ENCODE measurements at regions not wholly inside any gene's neighbourhood (a gene's known extent, or its start where the extent isn't known, plus 50 kb on each side); places are given as distances from the start of the nearest gene placed in this dataset.
A peak's percentile ranks its signal among the peaks of the same experiment; 100 is the strongest.

DNA sequence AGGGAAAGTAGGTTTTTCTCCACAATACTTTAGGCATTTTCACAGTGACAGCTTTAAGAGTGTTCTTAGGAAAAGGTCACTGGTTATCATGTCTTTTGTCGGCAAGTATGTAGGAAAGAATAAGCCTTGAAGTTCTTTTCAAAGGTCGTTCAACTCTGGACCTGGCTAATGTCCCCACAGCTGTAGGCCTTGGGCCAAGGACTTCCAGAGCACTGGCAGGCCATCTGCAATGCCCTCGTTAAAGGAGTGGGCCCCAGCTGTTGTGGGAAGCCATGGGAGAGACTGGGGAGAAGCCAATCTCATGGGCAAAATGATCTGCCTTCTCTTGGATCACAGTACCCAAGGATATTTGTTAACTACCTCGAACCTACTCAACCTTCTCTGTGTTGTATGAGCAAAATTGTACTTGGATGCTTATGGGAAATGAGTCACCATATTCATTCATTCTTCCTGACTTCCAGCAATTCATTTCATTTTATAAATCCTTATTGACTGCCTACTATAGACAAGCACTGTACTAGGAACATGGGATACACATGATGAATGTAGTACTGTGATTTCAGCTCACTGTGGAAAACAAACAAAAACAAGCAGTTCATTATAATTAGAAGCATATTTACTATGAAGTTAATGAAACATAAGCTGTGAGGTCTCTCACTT, 141.1 kb upstream of the KIT start:
- DNase-seq, result no peak
- WGBS (ENCODE audit: low lambda C conversion rate), result 36% methylated on average over 4 of the region's 4 CpGs
- H3K36me3 ChIP-seq (replicated peaks in 1 of 2; ENCODE audit: control insufficient read depth in 1 of 2, insufficient read depth in 2 of 2, low read length in 1 of 2), result no peaks in the 10 kb centered on the region
- no peak overlapping the region for H2AFZ ChIP-seq (ENCODE audit: low read depth)
- H3K4me3 ChIP-seq (ENCODE audit: low read depth in 2 of 2, low read length in 1 of 2), result no peak overlapping the region
- ChIA-PET POLR2A (no interaction called here), CTCF (interaction anchor here (2.2 kb wide), 1 partner anchor 22 kb away, joined by 6 read pairs; no protein-coding TSS in a partner anchor)
- no peak overlapping the region for H3K9ac ChIP-seq
- no peaks in the 10 kb centered on the region for H3K9me3 ChIP-seq
- no peaks in the 10 kb centered on the region for H3F3A ChIP-seq (replicated peaks; ENCODE audit: insufficient read depth)
- no peaks in the 10 kb centered on the region for H3K9me2 ChIP-seq
- no peak overlapping the region for H3K27ac ChIP-seq (ENCODE audit: low read depth in 2 of 2, low read length in 1 of 2)
- no peaks in the 10 kb centered on the region for H4K20me1 ChIP-seq (ENCODE audit: insufficient read depth)
- peaks cover 3 to 9% of the 10 kb centered on the region in 2 experiments; a peak in 2 of 4 replicates for H3K4me1 ChIP-seq (ENCODE audit: control insufficient read depth in 1 of 2, insufficient read depth in 2 of 2, low read depth in 1 of 2, low read length in 1 of 2)
- TF ChIP-seq YY1 (IDR thresholded peaks at IDR 0.05; ENCODE audit: low read depth), result no peak
- no peak for TF ChIP-seq EZH2phosphoT487 (IDR thresholded peaks at IDR 0.05; ENCODE audit: borderline replicate concordance, low read depth)
- TF ChIP-seq FOSL2 (IDR thresholded peaks at IDR 0.05; ENCODE audit: borderline replicate concordance, low read depth), result peak; percentile 44; the same call in 1 of the 2 replicates
- no peak overlapping the region for H3K4me2 ChIP-seq
- no peaks in the 10 kb centered on the region for H3K79me2 ChIP-seq (ENCODE audit: insufficient read depth)
- no peaks in the 10 kb centered on the region for H3K27me3 ChIP-seq (ENCODE audit: insufficient read depth)

DNA sequence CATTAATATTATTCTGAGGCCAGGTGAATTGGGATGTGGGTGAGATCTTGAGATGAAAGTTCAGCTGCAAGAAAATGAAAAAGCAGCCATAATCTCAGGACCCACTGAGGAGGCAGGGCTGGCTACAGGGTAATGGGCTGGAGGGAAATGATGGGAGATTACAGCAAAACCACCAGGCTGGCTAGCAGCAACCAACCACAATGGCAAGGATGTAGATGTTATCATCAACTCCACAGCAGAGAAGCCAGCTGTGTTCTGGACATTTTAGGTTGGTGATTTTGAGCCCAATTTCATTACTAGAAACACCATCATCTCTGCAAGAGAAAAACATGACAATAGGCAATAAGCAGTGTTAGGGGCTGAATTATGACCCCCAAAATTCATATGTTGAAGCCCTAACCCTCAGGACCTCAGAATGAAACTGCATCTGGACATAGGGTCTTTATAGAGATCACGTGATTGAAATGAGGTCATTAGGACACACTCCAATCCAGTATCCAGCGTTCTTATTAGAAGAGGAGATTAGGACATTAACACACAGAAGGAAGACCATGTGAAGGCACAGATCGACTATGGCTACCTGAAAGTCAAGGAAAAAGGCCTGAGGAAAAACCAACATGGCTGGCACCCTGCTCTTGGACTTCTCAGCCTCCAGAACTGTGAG, 139.8 kb upstream of the KIT start:
- no peak overlapping the region for H3K4me3 ChIP-seq (ENCODE audit: low read depth in 2 of 2, low read length in 1 of 2)
- DNase-seq, result peak; percentile 32
- WGBS (ENCODE audit: low lambda C conversion rate), result 43% methylated on average over 3 of the region's 3 CpGs
- TF ChIP-seq NFIC (IDR thresholded peaks at IDR 0.05; ENCODE audit: borderline replicate concordance) (no peak), GATA2 (CRISPR knock-in tag; IDR thresholded peaks at IDR 0.05) (0 out of 2 replicates have a peak, but pooled peaks have one; percentile 27)
- H3K4me2 ChIP-seq, result no peak overlapping the region
- H2AFZ ChIP-seq (ENCODE audit: low read depth), result no peak overlapping the region
- peaks cover 3 to 9% of the 10 kb centered on the region in 2 experiments; a peak in 2 of 4 replicates for H3K4me1 ChIP-seq (ENCODE audit: control insufficient read depth in 1 of 2, insufficient read depth in 2 of 2, low read depth in 1 of 2, low read length in 1 of 2)
- H3K9me3 ChIP-seq, result no peaks in the 10 kb centered on the region
- no peaks in the 10 kb centered on the region for H4K20me1 ChIP-seq (ENCODE audit: insufficient read depth)
- POLR2A ChIA-PET, result interaction anchor here (0.7 kb wide), 1 partner anchor 21 kb away, joined by 3 read pairs; no protein-coding TSS in a partner anchor
- H3F3A ChIP-seq (replicated peaks; ENCODE audit: insufficient read depth), result no peaks in the 10 kb centered on the region
- no peaks in the 10 kb centered on the region for H3K79me2 ChIP-seq (ENCODE audit: insufficient read depth)
- no peaks in the 10 kb centered on the region for H3K36me3 ChIP-seq (replicated peaks in 1 of 2; ENCODE audit: control insufficient read depth in 1 of 2, insufficient read depth in 2 of 2, low read length in 1 of 2)
- CTCF ChIA-PET, result interaction anchor here (1.5 to 2.2 kb wide), 2 partner anchors 21 to 74 kb away, joined by 3 to 6 read pairs; no protein-coding TSS in a partner anchor
- no peak overlapping the region for H3K27ac ChIP-seq (ENCODE audit: low read depth in 2 of 2, low read length in 1 of 2)
- no peaks in the 10 kb centered on the region for H3K27me3 ChIP-seq (ENCODE audit: insufficient read depth)
- H3K9me2 ChIP-seq, result no peaks in the 10 kb centered on the region
- no peak overlapping the region for H3K9ac ChIP-seq

DNA sequence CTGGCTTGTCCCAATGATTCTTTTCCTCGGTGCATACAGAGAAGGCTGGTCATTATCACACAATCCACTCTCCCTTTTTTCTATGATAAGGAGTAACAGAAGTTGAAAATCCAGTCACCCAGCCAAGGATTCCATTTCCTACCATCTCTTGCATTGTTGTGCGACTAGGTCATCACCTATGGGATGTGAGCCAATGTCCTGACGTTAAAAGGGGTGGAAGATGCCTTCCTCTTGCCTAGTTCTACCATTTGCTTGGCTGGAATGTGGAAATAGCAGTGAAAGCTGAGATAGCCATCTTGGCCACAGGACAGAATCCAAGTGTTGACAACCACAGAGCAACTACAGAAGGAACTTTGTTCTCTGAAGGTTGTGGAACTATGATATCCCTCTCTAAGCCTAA, 132.2 kb upstream of the KIT start:
- 0 out of 2 replicates have a peak overlapping the region, but pooled peaks have one; percentile 1 for H3K9ac ChIP-seq
- H4K20me1 ChIP-seq (ENCODE audit: insufficient read depth), result no peaks in the 10 kb centered on the region
- H3K27ac ChIP-seq (ENCODE audit: low read depth in 2 of 2, low read length in 1 of 2), result peak overlapping the region in 1 of 2 experiments; percentile 56; a peak in 2 of 4 replicates
- no peak for DNase-seq
- peaks cover 8% of the 10 kb centered on the region for H3F3A ChIP-seq (replicated peaks; ENCODE audit: insufficient read depth)
- no peak overlapping the region for H3K4me3 ChIP-seq (ENCODE audit: low read depth in 2 of 2, low read length in 1 of 2)
- 3% methylated on average over 3 of the region's 3 CpGs for whole genome bisulfite sequencing (ENCODE audit: low lambda C conversion rate)
- H2AFZ ChIP-seq (ENCODE audit: low read depth), result no peak overlapping the region
- H3K79me2 ChIP-seq (ENCODE audit: insufficient read depth), result no peaks in the 10 kb centered on the region
- H3K9me2 ChIP-seq, result no peaks in the 10 kb centered on the region
- no peaks in the 10 kb centered on the region; a peak in 1 of 4 replicates for H3K4me1 ChIP-seq (ENCODE audit: control insufficient read depth in 1 of 2, insufficient read depth in 2 of 2, low read depth in 1 of 2, low read length in 1 of 2)
- H3K36me3 ChIP-seq (replicated peaks in 1 of 2; ENCODE audit: control insufficient read depth in 1 of 2, insufficient read depth in 2 of 2, low read length in 1 of 2), result no peaks in the 10 kb centered on the region
- H3K4me2 ChIP-seq, result no peak overlapping the region
- H3K9me3 ChIP-seq, result no peaks in the 10 kb centered on the region
- ChIA-PET POLR2A (no interaction called here), CTCF (no interaction called here)
- no peaks in the 10 kb centered on the region for H3K27me3 ChIP-seq (ENCODE audit: insufficient read depth)
- TF ChIP-seq EZH2phosphoT487 (IDR thresholded peaks at IDR 0.05; ENCODE audit: borderline replicate concordance, low read depth) (no peak), TCF12 (IDR thresholded peaks at IDR 0.05) (peak; percentile 98), JUND (IDR thresholded peaks at IDR 0.05) (peak; percentile 96), USF1 (IDR thresholded peaks at IDR 0.05; ENCODE audit: borderline replicate concordance, low read depth) (peak; percentile 55; the same call in 1 of the 2 replicates), MXI1 (IDR thresholded peaks at IDR 0.05; ENCODE audit: low read depth, low read length) (no peak), PBX3 (IDR thresholded peaks at IDR 0.05) (peak; percentile 93), POLR2AphosphoS5 (IDR thresholded peaks at IDR 0.05; ENCODE audit: low read depth, low read length) (peak; percentile 64; the same call in 1 of the 2 replicates), GABPA (IDR thresholded peaks at IDR 0.05; ENCODE audit: low read depth) (no peak), YY1 (IDR thresholded peaks at IDR 0.05; ENCODE audit: low read depth) (peak; percentile 75; the same call in 1 of the 2 replicates), NRF1 (IDR thresholded peaks at IDR 0.05; ENCODE audit: low read depth, low read length) (no peak), RCOR1 (IDR thresholded peaks at IDR 0.05; ENCODE audit: low read length) (no peak), TEAD4 (IDR thresholded peaks at IDR 0.05; ENCODE audit: borderline replicate concordance, insufficient read depth) (peak; percentile 99), RXRA (IDR thresholded peaks at IDR 0.05; ENCODE audit: borderline replicate concordance, low read depth) (peak; percentile 94; the same call in 1 of the 2 replicates)
- TF ChIP-seq, protein P1, sequence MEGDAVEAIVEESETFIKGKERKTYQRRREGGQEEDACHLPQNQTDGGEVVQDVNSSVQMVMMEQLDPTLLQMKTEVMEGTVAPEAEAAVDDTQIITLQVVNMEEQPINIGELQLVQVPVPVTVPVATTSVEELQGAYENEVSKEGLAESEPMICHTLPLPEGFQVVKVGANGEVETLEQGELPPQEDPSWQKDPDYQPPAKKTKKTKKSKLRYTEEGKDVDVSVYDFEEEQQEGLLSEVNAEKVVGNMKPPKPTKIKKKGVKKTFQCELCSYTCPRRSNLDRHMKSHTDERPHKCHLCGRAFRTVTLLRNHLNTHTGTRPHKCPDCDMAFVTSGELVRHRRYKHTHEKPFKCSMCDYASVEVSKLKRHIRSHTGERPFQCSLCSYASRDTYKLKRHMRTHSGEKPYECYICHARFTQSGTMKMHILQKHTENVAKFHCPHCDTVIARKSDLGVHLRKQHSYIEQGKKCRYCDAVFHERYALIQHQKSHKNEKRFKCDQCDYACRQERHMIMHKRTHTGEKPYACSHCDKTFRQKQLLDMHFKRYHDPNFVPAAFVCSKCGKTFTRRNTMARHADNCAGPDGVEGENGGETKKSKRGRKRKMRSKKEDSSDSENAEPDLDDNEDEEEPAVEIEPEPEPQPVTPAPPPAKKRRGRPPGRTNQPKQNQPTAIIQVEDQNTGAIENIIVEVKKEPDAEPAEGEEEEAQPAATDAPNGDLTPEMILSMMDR (IDR thresholded peaks at IDR 0.05), result no peak
